Endodermal cell (in vitro differentiated cells): ENCODE measurements at regions not wholly inside any gene's neighbourhood (a gene's known extent, or its start where the extent isn't known, plus 50 kb on each side); places are given as distances from the start of the nearest gene placed in this dataset.

Experiments used
- DNase-seq: peaks from one replicate; pipeline ENCODE4 v3.0.0-alpha.2; 2017
- H3K27ac ChIP-seq: 2 replicates; pipeline ENCODE4 v1.5.1; 2013; ENCODE audit warnings: mild to moderate bottlenecking, low read depth, low read length, moderate library complexity
- H3K27me3 ChIP-seq: 2 replicates; pipeline ENCODE4 v1.6.1; 2013; ENCODE audit warnings: mild to moderate bottlenecking, low read length, moderate library complexity; ENCODE audit not compliant: insufficient read depth, control insufficient read depth, poor library complexity, severe bottlenecking
- H3K36me3 ChIP-seq: 2 replicates; pipeline ENCODE4 v1.7.0; 2013; ENCODE audit warnings: mild to moderate bottlenecking, low read length, moderate library complexity; ENCODE audit not compliant: control insufficient read depth, insufficient read depth
- H3K4me1 ChIP-seq: one replicate; pipeline ENCODE4 v1.7.0; 2013; ENCODE audit warnings: low read length; ENCODE audit not compliant: control insufficient read depth, insufficient read depth
- H3K4me3 ChIP-seq: 2 replicates; pipeline ENCODE4 v1.5.1; 2013; ENCODE audit warnings: mild to moderate bottlenecking, low read length, moderate library complexity
- H3K9ac ChIP-seq: 2 replicates; pipeline ENCODE4 v1.6.1; 2013; ENCODE audit warnings: mild to moderate bottlenecking, low read length, moderate library complexity; ENCODE audit not compliant: poor library complexity, severe bottlenecking; ENCODE audit errors: extremely low read depth
- H3K9me3 ChIP-seq: 2 replicates; pipeline ENCODE4 v1.6.1; 2013; ENCODE audit warnings: mild to moderate bottlenecking, low read length, moderate library complexity; ENCODE audit not compliant: control insufficient read depth
- H3K27ac Mint-ChIP-seq: 2 replicates; pipeline ENCODE4 v1.8.0; 2020; ENCODE audit warnings: mixed read lengths
- H3K27me3 Mint-ChIP-seq: 2 replicates; pipeline ENCODE4 v1.8.0; 2021; ENCODE audit warnings: mild to moderate bottlenecking, mixed read lengths; ENCODE audit not compliant: insufficient read depth
- H3K36me3 Mint-ChIP-seq: 2 replicates; pipeline ENCODE4 v1.8.0; 2020; ENCODE audit warnings: low read depth, mixed read lengths
- H3K4me1 Mint-ChIP-seq: 2 replicates; pipeline ENCODE4 v1.8.0; 2020; ENCODE audit warnings: mixed read lengths
- H3K4me3 Mint-ChIP-seq: 2 replicates; pipeline ENCODE4 v1.8.0; 2020; ENCODE audit warnings: mild to moderate bottlenecking, moderate library complexity, mixed read lengths
- H3K9me3 Mint-ChIP-seq: 2 replicates; pipeline ENCODE4 v1.8.0; 2020; ENCODE audit warnings: mild to moderate bottlenecking, mixed read lengths
- CTCF ChIP-seq: fragments of 200-600 bp; sonication (generic); conservative IDR thresholded peaks from 2 replicates; pipeline ENCODE4 v1.5.0; 2021; ENCODE audit warnings: antibody characterized with exemption, mild to moderate bottlenecking
- WGBS, 2 experiments: methylation state at CpG; one replicate each; pipeline versions ENCODE4 v1.1.5 to v1.1.7; 2013; ENCODE audit warnings: missing lambda C conversion rate in 2 of 2, mixed read lengths in 1 of 2; ENCODE audit not compliant: insufficient coverage in 1 of 2, insufficient read length in 1 of 2; 5-methylcytosine and 5-hydroxymethylcytosine counted together

GRCh38 chr10:28111712-28112111, 112.8 kb upstream of the ODAD2 start:
- WGBS, 2 experiments, result 80 to 92% methylated on average over 1 to 2 of the region's 2 CpGs
- Histone ChIP-seq H3K9ac (no peak overlapping the region), H3K4me1 (no peaks in the 10 kb centered on the region), H3K9me3 (no peaks in the 10 kb centered on the region), H3K36me3 (no peaks in the 10 kb centered on the region), H3K27ac (no peak overlapping the region), H3K27me3 (no peaks in the 10 kb centered on the region), H3K4me3 (no peak overlapping the region)
- no peaks in the 10 kb centered on the region for H3K9me3 Mint-ChIP-seq
- no peaks in the 10 kb centered on the region for H3K27me3 Mint-ChIP-seq
- TF ChIP-seq CTCF, result no peak
- no peak overlapping the region for H3K4me3 Mint-ChIP-seq
- H3K4me1 Mint-ChIP-seq, result no peaks in the 10 kb centered on the region
- no peaks in the 10 kb centered on the region for H3K36me3 Mint-ChIP-seq
- no peak for DNase-seq
- no peak overlapping the region for H3K27ac Mint-ChIP-seq

GRCh38 chr10:28105561-28105960, 106.7 kb upstream of the ODAD2 start:
- H3K4me1 ChIP-seq, result no peaks in the 10 kb centered on the region
- H3K9me3 ChIP-seq, result no peaks in the 10 kb centered on the region
- H3K27me3 ChIP-seq, result no peaks in the 10 kb centered on the region
- H3K9ac ChIP-seq, result no peak overlapping the region
- Mint-ChIP-seq H3K4me1 (no peaks in the 10 kb centered on the region), H3K9me3 (no peaks in the 10 kb centered on the region), H3K27ac (no peak overlapping the region), H3K4me3 (no peak overlapping the region), H3K36me3 (no peaks in the 10 kb centered on the region), H3K27me3 (no peaks in the 10 kb centered on the region)
- 82 to 84% methylated on average over 8 of the region's 8 CpGs for WGBS, 2 experiments
- no peak overlapping the region for H3K27ac ChIP-seq
- H3K36me3 ChIP-seq, result no peaks in the 10 kb centered on the region
- no peak for DNase-seq
- no peak overlapping the region for H3K4me3 ChIP-seq
- no peak for TF ChIP-seq CTCF

GRCh38 chr10:28097633-28098032, 98.8 kb upstream of the ODAD2 start:
- Histone ChIP-seq H3K4me3 (no peak overlapping the region), H3K27me3 (no peaks in the 10 kb centered on the region), H3K9me3 (no peaks in the 10 kb centered on the region), H3K27ac (no peak overlapping the region), H3K9ac (no peak overlapping the region), H3K4me1 (no peaks in the 10 kb centered on the region), H3K36me3 (no peaks in the 10 kb centered on the region)
- Mint-ChIP-seq H3K9me3 (no peaks in the 10 kb centered on the region), H3K36me3 (no peaks in the 10 kb centered on the region), H3K27ac (no peak overlapping the region), H3K4me1 (no peaks in the 10 kb centered on the region), H3K4me3 (no peak overlapping the region), H3K27me3 (no peaks in the 10 kb centered on the region)
- no peak for DNase-seq
- peak; percentile 62 for TF ChIP-seq CTCF
- 79% methylated on average over 3 of the region's 3 CpGs; no CpG with 5 or more reads in 1 of the 2 experiments for WGBS, 2 experiments
